Caco-2 (cell line): ENCODE measurements at regions not wholly inside any gene's neighbourhood (a gene's known extent, or its start where the extent isn't known, plus 50 kb on each side); places are given as distances from the start of the nearest gene placed in this dataset.

ENCODE experiments used
- BruUV-seq: library from RNA; stranded (reverse); fragments of 400-500 nt; replicated peaks from 2 replicates; lab custom pipeline; 2021; lab: Mats Ljungman, UMichigan
- CTCF ChIA-PET: fragments of 300-600 bp; sonication (Branson Sonifier 250); formaldehyde crosslinking; loops from one replicate; lab custom pipeline; 2022; ENCODE audit warnings: antibody characterized with exemption; lab: Charles Lee
- POLR2A ChIA-PET: fragments of 300-600 bp; sonication (Branson Sonifier 250); formaldehyde crosslinking; loops from one replicate; lab custom pipeline; 2022; ENCODE audit warnings: antibody characterized with exemption; lab: Charles Lee
- DNase-seq, 2 experiments: peaks; one replicate each; pipeline versions ENCODE4 v3.0.0 to v3.0.0-alpha.2; 2020 to 2022
- H3K27me3 ChIP-seq: replicated peaks from 2 replicates; pipeline ENCODE4 v1.6.0; 2011; ENCODE audit warnings: low read length; ENCODE audit not compliant: control insufficient read depth, insufficient read depth
- H3K36me3 ChIP-seq: 2 replicates; pipeline ENCODE4 v1.5.1; 2011; ENCODE audit warnings: low read length; ENCODE audit not compliant: control insufficient read depth, insufficient read depth
- H3K4me1 ChIP-seq: fragments of 250-450 bp; sonication (Bioruptor Pico); 2 replicates; pipeline ENCODE4 v1.5.1; 2020; ENCODE audit warnings: mild to moderate bottlenecking
- H3K4me3 ChIP-seq: 2 replicates; pipeline ENCODE4 v1.5.1; 2011; ENCODE audit warnings: low read depth, mild to moderate bottlenecking, control low read depth, low read length
- H3K9me3 ChIP-seq: fragments of 250-450 bp; sonication (Bioruptor Pico); 2 replicates; pipeline ENCODE4 v1.5.1; 2020; ENCODE audit warnings: mild to moderate bottlenecking, moderate library complexity
- H3K27ac Mint-ChIP-seq: one replicate; pipeline ENCODE4 v1.8.0; 2022; ENCODE audit warnings: mixed read lengths; ENCODE audit not compliant: unreplicated experiment
- H3K27me3 Mint-ChIP-seq: one replicate; pipeline ENCODE4 v1.8.0; 2022; ENCODE audit warnings: mixed read lengths; ENCODE audit not compliant: insufficient read depth, unreplicated experiment
- H3K36me3 Mint-ChIP-seq: one replicate; pipeline ENCODE4 v1.8.0; 2022; ENCODE audit warnings: mild to moderate bottlenecking, mixed read lengths; ENCODE audit not compliant: insufficient read depth, unreplicated experiment
- H3K4me1 Mint-ChIP-seq: one replicate; pipeline ENCODE4 v1.8.0; 2022; ENCODE audit warnings: low read depth, mixed read lengths; ENCODE audit not compliant: unreplicated experiment
- H3K4me3 Mint-ChIP-seq: one replicate; pipeline ENCODE4 v1.8.0; 2022; ENCODE audit warnings: mild to moderate bottlenecking, moderate library complexity, mixed read lengths; ENCODE audit not compliant: unreplicated experiment
- H3K9me3 Mint-ChIP-seq: one replicate; pipeline ENCODE4 v1.8.0; 2022; ENCODE audit warnings: mixed read lengths; ENCODE audit not compliant: unreplicated experiment
- intact Hi-C: fragments of 100-400 bp; cut with micrococcal nuclease; formaldehyde crosslinking; loops from one replicate; pipeline ENCODE4 v1.10.0; 2022; ENCODE audit not compliant: unreplicated experiment
- TF ChIP-seq, protein P1 (sequence below), 2 experiments: fragments of 200-600 bp in 1 of 2; IDR thresholded peaks; 1 replicate in 1 of 2; 2 replicates in 1 of 2; pipeline versions ENCODE4 v1.5.1 to v1.8.0; 2011 to 2022; ENCODE audit warnings: antibody characterized with exemption in 1 of 2, control low read depth in 1 of 2, inconsistent platforms in 1 of 2, low read depth in 1 of 2, low read length in 1 of 2, mild to moderate bottlenecking in 1 of 2, moderate library complexity in 1 of 2; ENCODE audit not compliant: insufficient read depth in 1 of 2, severe bottlenecking in 1 of 2, unreplicated experiment in 1 of 2

DNA sequence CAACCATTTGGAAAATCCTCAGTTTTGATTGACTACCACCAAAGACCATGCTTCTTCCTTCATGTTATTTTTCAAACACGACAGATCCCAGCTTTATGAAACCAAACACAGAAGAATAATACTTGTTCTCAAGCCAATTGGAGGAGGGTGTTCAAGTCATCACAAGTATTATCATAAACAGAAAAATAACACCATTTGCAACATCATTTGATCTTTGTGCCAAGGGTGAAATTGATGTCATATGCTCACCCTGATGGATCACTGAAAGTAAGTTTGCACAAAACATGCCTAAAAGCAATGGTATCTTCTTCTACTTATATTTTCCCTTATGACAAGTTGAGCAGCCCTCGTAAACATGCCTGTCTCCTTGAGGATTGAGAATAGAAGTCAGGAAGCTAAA lies 448.0 kb upstream of the ZEB2 start:
- no peak for DNase-seq
- Histone ChIP-seq H3K4me3 (no peak overlapping the region), H3K36me3 (no peaks in the 10 kb centered on the region), H3K9me3 (0 out of 2 replicates have a peak, but pooled peaks cover 8% of the 10 kb centered on the region), H3K27me3 (no peaks in the 10 kb centered on the region), H3K4me1 (no peaks in the 10 kb centered on the region)
- TF ChIP-seq, protein P1, sequence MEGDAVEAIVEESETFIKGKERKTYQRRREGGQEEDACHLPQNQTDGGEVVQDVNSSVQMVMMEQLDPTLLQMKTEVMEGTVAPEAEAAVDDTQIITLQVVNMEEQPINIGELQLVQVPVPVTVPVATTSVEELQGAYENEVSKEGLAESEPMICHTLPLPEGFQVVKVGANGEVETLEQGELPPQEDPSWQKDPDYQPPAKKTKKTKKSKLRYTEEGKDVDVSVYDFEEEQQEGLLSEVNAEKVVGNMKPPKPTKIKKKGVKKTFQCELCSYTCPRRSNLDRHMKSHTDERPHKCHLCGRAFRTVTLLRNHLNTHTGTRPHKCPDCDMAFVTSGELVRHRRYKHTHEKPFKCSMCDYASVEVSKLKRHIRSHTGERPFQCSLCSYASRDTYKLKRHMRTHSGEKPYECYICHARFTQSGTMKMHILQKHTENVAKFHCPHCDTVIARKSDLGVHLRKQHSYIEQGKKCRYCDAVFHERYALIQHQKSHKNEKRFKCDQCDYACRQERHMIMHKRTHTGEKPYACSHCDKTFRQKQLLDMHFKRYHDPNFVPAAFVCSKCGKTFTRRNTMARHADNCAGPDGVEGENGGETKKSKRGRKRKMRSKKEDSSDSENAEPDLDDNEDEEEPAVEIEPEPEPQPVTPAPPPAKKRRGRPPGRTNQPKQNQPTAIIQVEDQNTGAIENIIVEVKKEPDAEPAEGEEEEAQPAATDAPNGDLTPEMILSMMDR (IDR thresholded peaks at IDR 0.05; ENCODE audit: insufficient read depth in 1 of 2, low read depth in 1 of 2, low read length in 1 of 2, severe bottlenecking in 1 of 2, unreplicated experiment in 1 of 2), result no peak
- H3K9me3 Mint-ChIP-seq, result peaks cover 32% of the 10 kb centered on the region
- no peak overlapping the region for H3K27ac Mint-ChIP-seq
- BruUV-seq, result no TSS peak
- H3K4me3 Mint-ChIP-seq, result no peak overlapping the region
- no peaks in the 10 kb centered on the region for H3K36me3 Mint-ChIP-seq
- peaks cover 3% of the 10 kb centered on the region for H3K27me3 Mint-ChIP-seq
- CTCF ChIA-PET, result no interaction called here
- H3K4me1 Mint-ChIP-seq, result no peaks in the 10 kb centered on the region
- POLR2A ChIA-PET, result no interaction called here
- intact Hi-C loops, result no loop called here

DNA sequence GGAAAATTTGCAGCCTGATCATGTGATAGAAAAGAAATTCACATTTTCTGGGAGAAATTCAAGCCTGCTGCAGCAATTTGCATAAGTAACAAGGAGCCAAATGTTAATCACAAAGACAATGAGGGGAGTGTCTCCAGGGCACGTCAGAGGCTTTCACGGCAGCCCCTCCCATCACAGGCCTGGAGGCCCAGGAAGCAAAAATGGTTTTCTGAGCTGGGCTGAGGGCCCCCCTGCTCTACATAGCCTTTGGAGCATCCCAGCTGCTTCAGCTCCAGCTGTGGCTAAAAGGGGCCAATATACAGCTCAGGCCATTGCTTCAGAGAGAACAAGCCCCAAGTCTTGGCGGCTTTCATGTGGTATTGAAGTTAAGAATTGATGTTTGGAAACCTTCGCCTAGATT lies 445.3 kb upstream of the ZEB2 start:
- BruUV-seq, result no TSS peak
- Mint-ChIP-seq H3K4me3 (no peak overlapping the region), H3K9me3 (peaks cover 29% of the 10 kb centered on the region), H3K4me1 (no peaks in the 10 kb centered on the region), H3K27ac (no peak overlapping the region), H3K27me3 (no peaks in the 10 kb centered on the region), H3K36me3 (no peaks in the 10 kb centered on the region)
- ChIA-PET POLR2A (no interaction called here), CTCF (no interaction called here)
- Histone ChIP-seq H3K4me1 (no peaks in the 10 kb centered on the region), H3K36me3 (no peaks in the 10 kb centered on the region), H3K27me3 (no peaks in the 10 kb centered on the region), H3K9me3 (0 out of 2 replicates have a peak, but pooled peaks cover 8% of the 10 kb centered on the region), H3K4me3 (no peak overlapping the region)
- intact Hi-C loops, result no loop called here
- no peak for DNase-seq
- TF ChIP-seq, protein P1 (IDR thresholded peaks at IDR 0.05; ENCODE audit: insufficient read depth in 1 of 2, low read depth in 1 of 2, low read length in 1 of 2, severe bottlenecking in 1 of 2, unreplicated experiment in 1 of 2), result no peak

DNA sequence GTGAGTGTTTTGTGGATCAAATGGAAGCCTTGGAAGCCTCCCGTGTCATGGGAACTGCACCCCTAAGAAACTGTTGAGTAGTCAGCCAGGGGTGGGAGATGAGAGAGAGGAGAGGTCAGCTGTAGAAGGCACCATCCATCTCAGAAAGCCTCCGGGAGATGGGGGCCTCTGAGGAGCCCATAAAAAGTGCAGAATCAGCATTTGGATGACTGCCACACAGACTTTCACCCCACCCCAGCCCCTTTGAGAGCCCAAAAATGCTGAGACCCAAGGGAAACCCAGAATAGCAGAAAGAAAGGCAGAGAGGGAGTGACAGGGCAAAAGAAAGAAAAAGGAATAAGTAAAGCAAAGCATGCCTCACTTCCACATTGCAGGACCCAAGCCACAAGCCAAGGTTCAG lies 443.1 kb upstream of the ZEB2 start:
- Mint-ChIP-seq H3K27me3 (no peaks in the 10 kb centered on the region), H3K9me3 (peaks cover 24% of the 10 kb centered on the region), H3K4me1 (no peaks in the 10 kb centered on the region), H3K4me3 (no peak overlapping the region), H3K36me3 (no peaks in the 10 kb centered on the region), H3K27ac (no peak overlapping the region)
- ChIA-PET POLR2A (no interaction called here), CTCF (no interaction called here)
- H3K4me3 ChIP-seq, result no peak overlapping the region
- no peak for DNase-seq
- H3K4me1 ChIP-seq, result no peaks in the 10 kb centered on the region
- TF ChIP-seq, protein P1 (IDR thresholded peaks at IDR 0.05; ENCODE audit: insufficient read depth in 1 of 2, low read depth in 1 of 2, low read length in 1 of 2, severe bottlenecking in 1 of 2, unreplicated experiment in 1 of 2), result no peak
- no peaks in the 10 kb centered on the region for H3K36me3 ChIP-seq
- 0 out of 2 replicates have a peak, but pooled peaks cover 8% of the 10 kb centered on the region for H3K9me3 ChIP-seq
- intact Hi-C loops, result no loop called here
- no TSS peak for BruUV-seq
- H3K27me3 ChIP-seq, result no peaks in the 10 kb centered on the region
